PC-9 (cell line): ENCODE measurements at regions not wholly inside any gene's neighbourhood (a gene's known extent, or its start where the extent isn't known, plus 50 kb on each side); places are given as distances from the start of the nearest gene placed in this dataset.

Source experiments
- EZH2 ChIP-seq: fragments of 200-600 bp; sonication (generic); IDR thresholded peaks from 2 replicates; pipeline ENCODE4 v1.8.0; 2017; ENCODE audit warnings: antibody characterized with exemption, low read depth
- TF ChIP-seq, protein P1 (sequence below): fragments of 200-600 bp; sonication (generic); conservative IDR thresholded peaks from 2 replicates; pipeline ENCODE4 v1.6.1; 2017; ENCODE audit warnings: mixed run types, antibody characterized with exemption, mild to moderate bottlenecking, moderate library complexity

DNA sequence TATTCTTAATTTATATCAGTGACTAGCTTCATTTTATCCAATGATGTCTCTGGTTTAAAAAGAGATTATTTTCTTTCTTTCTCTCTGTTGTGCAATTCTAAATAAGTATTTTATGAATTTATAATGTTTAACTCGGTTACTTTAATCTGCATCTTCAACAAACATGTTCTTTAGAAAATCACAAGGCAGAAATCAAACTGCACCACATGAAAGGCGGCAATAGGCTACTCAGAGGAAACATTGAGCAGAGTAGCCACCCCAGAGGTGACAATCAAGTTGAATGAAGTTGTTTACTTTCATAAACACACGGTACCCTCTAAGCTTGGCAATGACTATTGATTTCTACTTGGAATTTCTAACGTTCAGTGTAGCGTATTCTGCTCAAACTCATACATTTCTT is 677.8 kb upstream of the ROBO1 start:
- TF ChIP-seq, protein P1, sequence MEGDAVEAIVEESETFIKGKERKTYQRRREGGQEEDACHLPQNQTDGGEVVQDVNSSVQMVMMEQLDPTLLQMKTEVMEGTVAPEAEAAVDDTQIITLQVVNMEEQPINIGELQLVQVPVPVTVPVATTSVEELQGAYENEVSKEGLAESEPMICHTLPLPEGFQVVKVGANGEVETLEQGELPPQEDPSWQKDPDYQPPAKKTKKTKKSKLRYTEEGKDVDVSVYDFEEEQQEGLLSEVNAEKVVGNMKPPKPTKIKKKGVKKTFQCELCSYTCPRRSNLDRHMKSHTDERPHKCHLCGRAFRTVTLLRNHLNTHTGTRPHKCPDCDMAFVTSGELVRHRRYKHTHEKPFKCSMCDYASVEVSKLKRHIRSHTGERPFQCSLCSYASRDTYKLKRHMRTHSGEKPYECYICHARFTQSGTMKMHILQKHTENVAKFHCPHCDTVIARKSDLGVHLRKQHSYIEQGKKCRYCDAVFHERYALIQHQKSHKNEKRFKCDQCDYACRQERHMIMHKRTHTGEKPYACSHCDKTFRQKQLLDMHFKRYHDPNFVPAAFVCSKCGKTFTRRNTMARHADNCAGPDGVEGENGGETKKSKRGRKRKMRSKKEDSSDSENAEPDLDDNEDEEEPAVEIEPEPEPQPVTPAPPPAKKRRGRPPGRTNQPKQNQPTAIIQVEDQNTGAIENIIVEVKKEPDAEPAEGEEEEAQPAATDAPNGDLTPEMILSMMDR: no peak
- no peak for TF ChIP-seq EZH2
